ENCODE measurements at regions not wholly inside any gene's neighbourhood (a gene's known extent, or its start where the extent isn't known, plus 50 kb on each side); places are given as distances from the start of the nearest gene placed in this dataset.

DNA sequence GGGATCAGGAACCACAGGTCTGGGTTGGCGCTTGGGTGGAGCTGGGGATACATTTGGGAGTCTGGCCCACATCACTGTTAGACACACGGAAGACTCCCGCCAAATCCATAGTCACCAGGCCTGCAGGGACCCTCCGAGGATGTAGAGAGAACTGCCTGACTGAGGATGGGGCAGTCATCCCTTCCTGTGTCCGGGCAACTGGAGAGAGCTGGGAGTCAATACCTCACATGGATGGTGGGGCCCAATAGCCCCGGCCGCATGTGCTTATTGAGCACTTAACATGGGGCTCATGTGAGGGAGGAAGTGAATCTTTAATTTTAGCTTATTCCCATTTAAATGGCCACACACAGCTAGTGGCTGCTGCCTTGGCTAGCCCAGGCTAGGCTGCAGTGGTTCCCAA, 124.5 kb downstream of the TLR5 start:
- Histone ChIP-seq H2AFZ (ENCODE audit: low read depth, low read length) (no peak overlapping the region), H3K79me2 (ENCODE audit: control insufficient read depth, insufficient read depth, low read length) (no peaks in the 10 kb centered on the region), H3K4me2 (ENCODE audit: insufficient read depth, low read length) (no peak overlapping the region), H3K4me1 (ENCODE audit: control insufficient read depth, extremely low read depth, insufficient read depth, low read length) (no peaks in the 10 kb centered on the region), H3K36me3 (ENCODE audit: control insufficient read depth in 2 of 2, extremely low read depth in 1 of 2, insufficient read depth in 2 of 2, low read length in 2 of 2) (no peaks in the 10 kb centered on the region), H3K9ac (replicated peaks; ENCODE audit: extremely low read depth, insufficient read depth, low read length) (no peak overlapping the region), H3K9me1 (replicated peaks; ENCODE audit: control insufficient read depth, extremely low read depth, insufficient read depth, low read length) (no peaks in the 10 kb centered on the region), H3K4me3 (replicated peaks in 1 of 3; ENCODE audit: insufficient read depth in 1 of 3, low read depth in 1 of 3, low read length in 3 of 3) (no peak overlapping the region), H3K9me3 (replicated peaks; ENCODE audit: control insufficient read depth, insufficient read depth, low read length) (no peaks in the 10 kb centered on the region), H3K27me3 (ENCODE audit: control insufficient read depth in 2 of 2, insufficient read depth in 2 of 2, low read length in 2 of 2) (no peaks in the 10 kb centered on the region), H3K27ac (ENCODE audit: insufficient read depth, low read depth, low read length) (no peak overlapping the region), H4K20me1 (replicated peaks; ENCODE audit: control insufficient read depth, extremely low read depth, insufficient read depth, low read length) (no peaks in the 10 kb centered on the region)
- FAIRE-seq (no peak), DNase-seq (ENCODE audit: low read depth, low spot score) (no peak)
- no peak for TF ChIP-seq GATA2 (IDR thresholded peaks at IDR 0.05; ENCODE audit: insufficient read depth, insufficient read length, low read depth, low read length)
- TF ChIP-seq POLR2A (IDR thresholded peaks at IDR 0.05; ENCODE audit: low read depth, low read length): no peak
- TF ChIP-seq JUN (IDR thresholded peaks at IDR 0.05; ENCODE audit: borderline replicate concordance, insufficient read depth, insufficient read length, low read depth): no peak
- TF ChIP-seq EZH2 (IDR thresholded peaks at IDR 0.05; ENCODE audit: borderline replicate concordance, low read depth, low read length, severe bottlenecking): no peak
- no peak for TF ChIP-seq POLR2AphosphoS5 (IDR thresholded peaks at IDR 0.05; ENCODE audit: insufficient read depth, low read depth, low read length)
- TF ChIP-seq, protein P1, sequence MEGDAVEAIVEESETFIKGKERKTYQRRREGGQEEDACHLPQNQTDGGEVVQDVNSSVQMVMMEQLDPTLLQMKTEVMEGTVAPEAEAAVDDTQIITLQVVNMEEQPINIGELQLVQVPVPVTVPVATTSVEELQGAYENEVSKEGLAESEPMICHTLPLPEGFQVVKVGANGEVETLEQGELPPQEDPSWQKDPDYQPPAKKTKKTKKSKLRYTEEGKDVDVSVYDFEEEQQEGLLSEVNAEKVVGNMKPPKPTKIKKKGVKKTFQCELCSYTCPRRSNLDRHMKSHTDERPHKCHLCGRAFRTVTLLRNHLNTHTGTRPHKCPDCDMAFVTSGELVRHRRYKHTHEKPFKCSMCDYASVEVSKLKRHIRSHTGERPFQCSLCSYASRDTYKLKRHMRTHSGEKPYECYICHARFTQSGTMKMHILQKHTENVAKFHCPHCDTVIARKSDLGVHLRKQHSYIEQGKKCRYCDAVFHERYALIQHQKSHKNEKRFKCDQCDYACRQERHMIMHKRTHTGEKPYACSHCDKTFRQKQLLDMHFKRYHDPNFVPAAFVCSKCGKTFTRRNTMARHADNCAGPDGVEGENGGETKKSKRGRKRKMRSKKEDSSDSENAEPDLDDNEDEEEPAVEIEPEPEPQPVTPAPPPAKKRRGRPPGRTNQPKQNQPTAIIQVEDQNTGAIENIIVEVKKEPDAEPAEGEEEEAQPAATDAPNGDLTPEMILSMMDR (IDR thresholded peaks at IDR 0.05; ENCODE audit: extremely low read depth in 1 of 2, insufficient read depth in 1 of 2, low read depth in 1 of 2, low read length in 2 of 2): no peak
- no peak for TF ChIP-seq FOS (IDR thresholded peaks at IDR 0.05; ENCODE audit: borderline replicate concordance, insufficient read depth, low read length)
- TF ChIP-seq, protein P2, sequence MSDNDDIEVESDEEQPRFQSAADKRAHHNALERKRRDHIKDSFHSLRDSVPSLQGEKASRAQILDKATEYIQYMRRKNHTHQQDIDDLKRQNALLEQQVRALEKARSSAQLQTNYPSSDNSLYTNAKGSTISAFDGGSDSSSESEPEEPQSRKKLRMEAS (IDR thresholded peaks at IDR 0.05; ENCODE audit: insufficient read depth, insufficient read length): no peak
- TF ChIP-seq MYC (IDR thresholded peaks at IDR 0.05; ENCODE audit: low read depth, low read length): no peak
- dilution Hi-C loops (cut with MboI; ENCODE audit: extremely low pct_ligation_motif_present, low sequenced_read_pairs) (no loop called here), intact Hi-C loops (cut with micrococcal nuclease) (no loop called here)
- BruUV-seq (replicated peaks): no TSS peak
- CTCF ChIA-PET: no interaction called here
- POLR2A ChIA-PET: no interaction called here
